ENCODE measurements at regions not wholly inside any gene's neighbourhood (a gene's known extent, or its start where the extent isn't known, plus 50 kb on each side); places are given as distances from the start of the nearest gene placed in this dataset.
"Not testable (repeated sequence)": the region's sequence is repeated elsewhere in the genome, so short reads cannot be mapped to it uniquely, and the experiment has no call there.

DNA sequence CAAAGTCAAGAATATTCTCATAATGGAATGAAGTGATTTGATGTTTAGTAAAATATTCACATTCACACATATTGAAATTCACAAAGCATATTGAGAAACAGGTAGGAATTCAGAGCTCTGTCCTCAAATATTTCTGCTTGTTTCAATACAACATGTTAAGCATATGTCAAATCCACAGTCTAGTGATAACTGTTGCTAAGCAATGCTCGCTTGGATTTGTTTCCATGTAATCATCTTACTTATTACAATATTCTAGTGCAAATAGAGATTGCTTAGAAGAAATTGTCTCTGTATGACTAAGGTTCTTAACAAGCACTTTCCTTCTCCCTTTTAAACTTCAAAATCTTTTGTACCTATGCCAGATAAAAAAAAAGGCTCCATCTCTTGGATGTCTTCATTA lies 995.7 kb downstream of the CDH18 start:
- peak; percentile 36 for DNase-seq

GRCh38 chr5:18999478-18999877 lies 988.5 kb downstream of the CDH18 start:
- DNase-seq: no peak

DNA sequence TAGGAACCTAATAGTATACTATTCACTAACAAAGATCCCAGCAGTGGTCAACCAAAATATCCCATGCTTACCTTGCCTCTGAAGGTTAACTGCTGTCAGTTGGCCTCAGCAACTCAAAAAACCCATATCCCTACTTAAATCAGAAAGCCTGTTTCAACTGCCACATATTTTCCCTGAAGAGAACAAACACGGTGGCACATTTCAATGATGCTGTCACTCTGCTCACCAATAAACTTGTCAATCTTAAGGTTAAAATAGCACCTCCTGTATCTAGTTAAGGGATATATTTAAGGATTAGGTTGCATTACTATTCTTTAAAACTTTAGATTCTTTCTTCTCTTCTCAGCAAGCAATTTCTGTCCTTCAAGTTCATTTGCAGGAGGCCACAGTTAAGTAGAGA lies 986.9 kb downstream of the CDH18 start:
- DNase-seq: no peak

GRCh38 chr5:19001539-19001938 lies 986.5 kb downstream of the CDH18 start:
- no peak for DNase-seq

DNA sequence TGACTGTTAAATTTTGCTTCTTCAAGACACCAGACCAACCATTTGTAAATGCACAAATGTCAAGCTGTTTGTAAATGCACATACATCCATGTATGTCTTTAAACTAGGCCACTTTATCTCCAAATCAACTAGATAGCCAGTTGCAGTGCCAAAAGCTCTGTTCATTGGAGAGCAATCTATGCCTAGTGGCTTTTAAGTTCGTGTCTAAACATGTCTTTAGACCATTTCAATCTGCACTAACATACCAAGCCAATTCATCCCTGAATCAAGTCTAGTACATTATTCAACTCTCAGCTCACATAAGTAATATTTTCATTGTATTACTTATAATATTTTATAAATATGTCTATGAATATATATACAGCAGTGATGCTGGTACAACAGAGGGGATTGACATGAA lies 985.9 kb downstream of the CDH18 start:
- peak; percentile 69 for DNase-seq

DNA sequence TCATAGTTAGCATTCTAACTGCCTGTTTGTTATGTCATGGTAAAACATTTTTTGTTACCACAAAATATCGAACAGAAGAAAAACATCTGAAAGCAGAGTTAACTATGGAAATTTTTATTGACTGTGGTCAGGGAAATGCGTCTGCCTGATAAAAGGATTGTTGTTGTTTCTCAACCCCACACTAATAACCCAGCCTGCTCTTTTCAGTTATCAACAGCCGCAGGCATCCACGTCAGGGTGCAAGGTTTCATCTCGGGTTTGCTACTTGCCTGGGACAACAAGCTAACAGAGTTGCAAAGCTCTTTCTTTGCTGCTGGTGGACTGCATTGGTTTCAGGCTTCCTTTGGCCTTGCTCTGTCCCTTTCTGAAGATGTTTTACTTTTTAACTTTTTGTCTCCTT lies 969.2 kb downstream of the CDH18 start:
- no peak for DNase-seq

- DNase-seq: no peak
These were observed 956.5 kb downstream of the CDH18 start for GRCh38 chr5:19031491-19031890.

DNA sequence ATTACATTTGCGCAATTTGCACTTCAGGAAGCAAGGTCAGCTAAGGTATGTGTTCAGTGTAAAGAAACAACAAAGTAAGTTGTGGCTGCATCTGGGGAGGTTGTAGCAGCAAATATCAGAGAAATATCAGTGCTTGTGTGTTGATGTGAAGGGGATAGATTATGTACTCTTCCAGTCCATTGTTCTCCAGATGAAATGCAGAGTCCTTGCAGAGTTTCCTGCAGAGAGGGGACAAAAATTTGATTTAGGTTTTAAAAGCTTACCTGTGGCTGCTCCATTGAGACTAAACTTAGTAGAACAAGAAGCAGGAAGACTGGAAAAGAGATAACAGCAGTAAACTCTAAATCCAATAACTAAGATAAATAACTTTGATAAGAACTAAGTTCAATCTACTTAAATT lies 952.2 kb downstream of the CDH18 start:
- DNase-seq: no peak

GRCh38 chr5:19042106-19042505 lies 945.9 kb downstream of the CDH18 start:
- no peak for DNase-seq

- no peak for DNase-seq
These were observed 943.7 kb downstream of the CDH18 start for GRCh38 chr5:19044311-19044710.

GRCh38 chr5:19044931-19045695 lies 942.9 kb downstream of the CDH18 start:
- no peak for DNase-seq

DNA sequence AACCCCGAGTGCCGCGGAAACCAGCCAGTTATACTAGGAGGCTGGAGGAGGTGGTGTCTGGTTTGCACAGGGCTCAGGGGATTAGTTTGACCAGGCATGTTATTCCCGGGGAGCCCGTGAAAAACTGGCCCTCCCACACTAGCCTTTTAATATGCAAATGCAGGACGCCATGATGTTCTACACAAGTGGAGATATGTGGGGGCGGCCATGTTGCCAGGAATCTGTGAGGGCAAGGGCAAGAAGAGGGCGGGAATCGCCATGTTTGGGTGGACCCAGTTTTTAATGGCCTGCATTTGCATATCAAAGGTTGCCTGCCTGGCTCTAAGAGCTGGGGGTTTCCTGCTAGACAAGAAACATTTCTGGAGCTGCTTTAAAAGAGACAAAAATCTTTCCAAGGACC lies 940.7 kb downstream of the CDH18 start:
- DNase-seq: no peak

DNA sequence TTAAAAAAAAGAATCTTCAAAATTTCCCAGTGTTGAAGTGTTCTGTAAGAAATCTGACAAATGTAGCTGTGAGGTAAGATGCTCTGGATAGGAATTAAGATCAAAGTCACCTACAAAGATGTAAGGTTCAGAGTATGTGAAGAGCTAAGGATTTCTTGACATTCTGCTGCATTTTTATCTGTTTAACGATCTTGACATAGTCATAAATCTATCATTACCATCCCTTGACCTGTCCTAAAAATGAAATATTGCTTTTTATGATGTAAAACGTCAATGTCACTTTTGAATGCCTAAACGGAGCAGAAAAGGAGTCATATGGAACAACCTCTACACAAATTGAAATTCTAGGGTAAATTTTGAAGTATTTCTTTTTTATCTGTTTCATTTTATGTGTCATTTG lies 939.3 kb downstream of the CDH18 start:
- DNase-seq: no peak

GRCh38 chr5:19058216-19058615 lies 929.8 kb downstream of the CDH18 start:
- DNase-seq: no peak

DNA sequence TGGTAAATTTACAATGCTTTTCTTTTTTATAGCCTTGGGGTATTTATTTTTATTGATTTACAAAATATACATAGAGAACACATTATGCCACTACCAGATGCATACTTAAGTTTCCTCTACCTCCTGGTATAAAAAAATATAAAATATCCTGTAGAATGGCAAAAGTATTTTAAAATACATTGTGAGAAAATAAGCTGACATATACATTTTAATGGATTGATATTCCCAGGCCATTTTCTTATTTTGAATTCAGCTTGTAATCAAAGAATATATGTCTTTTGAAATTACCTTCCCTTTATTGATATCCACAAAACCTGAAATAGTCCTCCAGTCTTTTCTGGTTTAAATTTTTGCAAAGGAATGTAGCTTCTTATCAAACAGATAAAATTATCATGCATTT lies 923.9 kb downstream of the CDH18 start:
- DNase-seq: no peak

GRCh38 chr5:19067741-19068140 lies 920.3 kb downstream of the CDH18 start:
- DNase-seq: no peak

DNA sequence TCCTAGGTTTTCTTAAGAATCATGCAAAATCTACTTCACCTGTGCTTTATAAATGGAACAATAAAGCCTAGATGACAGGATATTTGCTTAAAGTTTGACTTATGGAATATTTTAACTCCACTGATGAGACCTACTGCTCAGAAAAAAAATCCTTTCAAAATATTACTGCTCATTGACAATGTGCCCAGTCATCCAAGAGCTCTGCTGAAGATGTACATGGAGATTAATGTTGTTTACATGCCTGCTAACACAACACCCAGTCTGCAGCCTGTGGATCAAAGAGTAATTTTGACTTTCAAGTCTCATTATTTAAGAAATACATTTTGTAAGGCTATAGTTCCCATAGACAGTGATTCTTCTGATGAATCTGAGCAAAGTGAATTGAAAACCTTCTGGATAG lies 889.6 kb downstream of the CDH18 start:
- DNase-seq: no peak

DNA sequence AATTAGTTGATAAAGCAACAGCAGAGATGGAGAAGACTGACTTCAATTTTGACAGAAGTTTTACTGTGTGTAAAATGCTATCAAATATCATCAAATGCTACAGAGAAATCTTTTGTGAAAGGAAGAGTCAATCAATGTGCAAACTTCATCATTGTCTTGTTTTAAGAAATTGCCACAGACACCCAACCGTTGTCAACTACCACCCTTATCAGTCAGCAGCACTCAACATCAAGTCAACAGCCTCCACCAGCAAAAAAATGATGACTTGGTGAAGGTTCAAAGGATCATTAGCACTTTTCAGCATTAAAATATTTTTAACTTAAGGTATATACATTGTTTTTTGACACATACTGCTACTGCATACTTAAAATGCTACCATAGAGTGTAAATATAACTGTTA lies 888.8 kb downstream of the CDH18 start:
- no peak for DNase-seq

- DNase-seq: no peak
These were observed 883.1 kb downstream of the CDH18 start for GRCh38 chr5:19104948-19105347.

- DNase-seq: no peak
These were observed 865.1 kb downstream of the CDH18 start for GRCh38 chr5:19122923-19123322.

DNA sequence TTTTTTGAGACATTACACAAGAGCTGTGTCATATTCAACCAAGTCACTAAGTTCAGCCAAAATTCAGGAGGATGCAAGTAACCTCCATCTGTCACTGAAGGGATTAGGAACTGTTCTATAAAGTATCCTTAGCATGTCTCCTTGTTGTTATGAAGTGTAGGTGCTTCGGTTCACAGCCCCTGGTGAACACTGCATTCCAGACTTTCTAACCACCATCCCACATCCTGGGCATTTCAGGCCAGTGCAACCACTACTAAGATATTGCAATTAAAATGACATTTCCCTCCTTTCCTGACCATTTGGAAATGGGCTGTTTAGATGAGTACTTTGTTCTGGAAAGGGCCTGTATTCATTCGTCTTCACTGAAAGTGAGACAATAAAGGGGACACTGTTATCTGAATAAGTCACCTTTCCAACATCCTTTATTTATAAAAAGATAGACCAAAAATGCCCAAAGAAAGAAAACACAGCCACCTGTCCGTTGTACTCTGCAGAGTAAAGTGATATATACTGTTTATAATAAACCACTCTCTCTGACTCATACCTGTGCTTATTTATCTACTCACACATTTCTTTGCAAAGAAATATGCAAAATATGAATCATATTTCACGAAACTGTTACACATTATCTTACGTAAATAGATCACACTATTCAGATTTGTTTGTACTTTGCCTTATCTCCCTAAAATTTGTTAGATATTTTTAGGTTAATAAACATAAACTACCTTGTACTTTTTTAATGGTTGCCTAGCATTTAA lies 861.9 kb downstream of the CDH18 start:
- peak; percentile 54 for DNase-seq

- no peak for DNase-seq
These were observed 847.7 kb downstream of the CDH18 start for GRCh38 chr5:19140276-19140675.

DNA sequence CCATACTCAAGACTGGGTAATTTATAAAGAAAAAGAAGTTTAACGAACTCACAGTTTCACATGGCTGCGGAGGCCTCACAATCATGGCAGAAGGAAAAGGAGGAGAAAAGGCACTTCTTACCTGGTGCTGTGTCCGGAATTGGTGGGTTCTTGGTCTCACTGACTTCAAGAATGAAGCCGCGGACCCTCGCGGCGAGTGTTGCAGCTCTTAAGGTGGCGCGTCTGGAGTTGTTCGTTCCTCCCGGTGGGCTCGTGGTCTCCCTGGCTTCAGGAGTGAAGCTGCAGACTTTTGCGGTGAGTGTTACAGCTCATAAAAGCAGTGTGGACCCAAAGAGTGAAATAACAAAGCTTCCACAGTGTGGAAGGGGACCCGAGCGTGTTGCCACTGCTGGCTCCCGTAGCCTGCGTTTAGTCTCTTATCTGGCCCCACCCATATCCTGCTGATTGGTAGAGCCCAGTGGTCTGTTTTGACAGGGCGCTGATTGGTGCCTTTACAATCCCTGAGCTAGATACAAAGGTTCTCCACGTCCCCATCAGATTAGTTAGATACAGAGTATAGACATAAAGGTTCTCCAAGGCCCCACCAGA lies 846.0 kb downstream of the CDH18 start:
- DNase-seq: not testable (repeated sequence)

DNA sequence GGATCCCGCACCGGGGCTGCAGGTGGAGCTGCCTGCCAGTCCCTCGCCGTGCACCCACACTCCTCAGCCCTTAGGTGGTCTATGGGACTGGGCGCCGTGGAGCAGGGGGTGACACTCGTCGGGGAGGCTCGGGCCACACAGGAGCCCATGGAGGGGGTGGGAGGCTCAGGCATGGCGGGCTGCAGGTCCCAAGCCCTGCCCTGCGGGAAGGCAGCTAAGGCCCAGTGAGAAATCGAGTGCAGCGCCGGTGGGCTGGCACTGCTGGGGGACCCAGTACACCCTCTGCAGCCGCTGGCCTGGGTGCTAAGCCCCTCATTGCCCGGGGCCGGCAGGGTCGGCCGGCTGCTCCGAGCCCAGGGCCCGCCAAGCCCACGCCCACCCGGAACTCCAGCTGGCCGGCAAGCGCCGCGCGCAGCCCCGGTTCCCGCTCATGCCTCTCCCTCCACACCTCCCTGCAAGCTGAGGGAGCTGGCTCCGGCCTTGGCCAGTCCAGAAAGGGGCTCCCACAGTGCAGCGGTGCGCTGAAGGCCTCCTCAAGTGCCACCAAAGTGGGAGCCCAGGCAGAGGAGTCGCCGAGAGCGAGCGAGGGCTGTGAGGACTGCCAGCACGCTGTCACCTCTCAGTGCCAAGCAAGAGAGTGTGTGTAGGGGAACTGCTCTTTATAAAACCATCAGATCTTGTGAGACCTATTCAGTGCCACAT lies 845.1 kb downstream of the CDH18 start:
- DNase-seq: not testable (repeated sequence)
